ENCODE measurements at regions not wholly inside any gene's neighbourhood (a gene's known extent, or its start where the extent isn't known, plus 50 kb on each side); places are given as distances from the start of the nearest gene placed in this dataset.

GRCh38 chr5:93184041-93184440 lies 397.0 kb downstream of the NR2F1-AS1 start:
- POLR2A ChIA-PET = no interaction called here
- Mint-ChIP-seq H3K36me3 (no peaks in the 10 kb centered on the region), H3K4me1 (no peaks in the 10 kb centered on the region), H3K27ac (no peak overlapping the region), H3K9me3 (peaks cover 5% of the 10 kb centered on the region), H3K27me3 (ENCODE audit: low read depth) (no peaks in the 10 kb centered on the region), H3K4me3 (no peak overlapping the region)
- ATAC-seq = no peak
- no peak for DNase-seq (ENCODE audit: low spot score)
- CTCF ChIA-PET = no interaction called here
- TF ChIP-seq PREB (CRISPR knock-in tag; IDR thresholded peaks at IDR 0.05; ENCODE audit: borderline replicate concordance) = no peak
- no peak for TF ChIP-seq HMGXB4 (CRISPR knock-in tag; IDR thresholded peaks at IDR 0.05)
- no peak for TF ChIP-seq TEAD1 (CRISPR knock-in tag; IDR thresholded peaks at IDR 0.05)
- TF ChIP-seq EMX1 (CRISPR knock-in tag; IDR thresholded peaks at IDR 0.05) = no peak
- TF ChIP-seq FOXJ3 (CRISPR knock-in tag; IDR thresholded peaks at IDR 0.05; ENCODE audit: borderline replicate concordance) = no peak
- no peak for TF ChIP-seq ATF1 (CRISPR knock-in tag; IDR thresholded peaks at IDR 0.05)
- no peak for TF ChIP-seq ZNF121 (CRISPR knock-in tag; IDR thresholded peaks at IDR 0.05)
- TF ChIP-seq GTF2I (CRISPR knock-in tag; conservative IDR thresholded peaks at IDR 0.05) = no peak
- TF ChIP-seq SOX15 (CRISPR knock-in tag; IDR thresholded peaks at IDR 0.05) = no peak
- TF ChIP-seq FOXK1 (CRISPR knock-in tag; IDR thresholded peaks at IDR 0.05) = no peak

- H3K4me1 Mint-ChIP-seq = no peaks in the 10 kb centered on the region
- no peak overlapping the region for H3K4me3 Mint-ChIP-seq
- ChIA-PET CTCF (no interaction called here), POLR2A (no interaction called here)
- H3K9me3 Mint-ChIP-seq = peaks cover 5% of the 10 kb centered on the region
- DNase-seq (ENCODE audit: low spot score) = no peak
- ATAC-seq = no peak
- H3K27me3 Mint-ChIP-seq (ENCODE audit: low read depth) = no peaks in the 10 kb centered on the region
- no peaks in the 10 kb centered on the region for H3K36me3 Mint-ChIP-seq
- H3K27ac Mint-ChIP-seq = no peak overlapping the region
- TF ChIP-seq SMAD4 (CRISPR knock-in tag; IDR thresholded peaks at IDR 0.05) = no peak
- no peak for TF ChIP-seq ZNF671 (CRISPR knock-in tag; IDR thresholded peaks at IDR 0.05)
- no peak for TF ChIP-seq FOXP1 (CRISPR knock-in tag; IDR thresholded peaks at IDR 0.05; ENCODE audit: borderline replicate concordance)
- TF ChIP-seq MLX (CRISPR knock-in tag; IDR thresholded peaks at IDR 0.05) = no peak
- no peak for TF ChIP-seq ZNF263 (CRISPR knock-in tag; IDR thresholded peaks at IDR 0.05; ENCODE audit: low read depth)
- TF ChIP-seq CREM (CRISPR knock-in tag; IDR thresholded peaks at IDR 0.05) = no peak
- TF ChIP-seq ELF4 (CRISPR knock-in tag; IDR thresholded peaks at IDR 0.05; ENCODE audit: low read depth) = no peak
- TF ChIP-seq ZNF532 (CRISPR knock-in tag; IDR thresholded peaks at IDR 0.05; ENCODE audit: borderline replicate concordance) = no peak
- TF ChIP-seq ZNF281 (CRISPR knock-in tag; IDR thresholded peaks at IDR 0.05) = no peak
- no peak for TF ChIP-seq ZBTB43 (CRISPR knock-in tag; IDR thresholded peaks at IDR 0.05)
- no peak for TF ChIP-seq ZSCAN18 (CRISPR knock-in tag; IDR thresholded peaks at IDR 0.05)
- TF ChIP-seq FOXK1 (CRISPR knock-in tag; IDR thresholded peaks at IDR 0.05) = no peak
Measured at GRCh38 chr5:93179466-93179865, 401.6 kb downstream of the NR2F1-AS1 start.
